GM18508 (cell line): ENCODE measurements at regions not wholly inside any gene's neighbourhood (a gene's known extent, or its start where the extent isn't known, plus 50 kb on each side); places are given as distances from the start of the nearest gene placed in this dataset.

Source experiments
- ATAC-seq: cut with Tn5 transposase; IDR thresholded peaks from one replicate; pipeline ENCODE4 v1.9.1; 2021; ENCODE audit warnings: moderate number of reproducible peaks; ENCODE audit not compliant: insufficient read depth, unreplicated experiment

DNA sequence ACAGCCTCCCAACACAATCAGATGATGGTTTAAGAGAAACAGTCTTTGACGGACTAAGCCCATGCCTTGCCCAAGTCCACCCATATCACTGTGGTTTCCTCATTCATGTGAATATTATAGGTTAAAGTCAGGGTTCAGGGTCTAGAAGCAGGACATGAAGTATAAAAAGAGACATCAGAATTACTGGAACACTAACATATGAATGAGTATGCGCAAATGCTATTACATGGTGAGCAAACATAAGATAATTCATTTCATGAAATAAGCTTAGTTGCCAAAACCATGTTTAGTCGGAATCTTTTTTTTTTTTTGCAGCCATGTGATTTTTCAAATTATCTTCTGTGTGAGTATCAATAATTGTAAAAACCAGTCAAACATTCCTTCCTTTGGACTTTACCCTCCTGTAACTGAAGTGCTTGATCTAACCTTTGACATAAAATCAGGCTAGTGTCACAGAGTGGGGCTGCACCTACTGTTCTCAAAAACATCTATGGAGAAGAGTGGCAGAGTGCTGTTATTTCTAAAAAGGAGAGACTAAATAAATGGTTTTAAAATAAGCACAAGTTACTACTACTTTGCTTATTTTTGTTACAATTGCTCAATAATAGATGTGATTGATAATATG, 84.9 kb upstream of the NRIP1 start:
- no peak for ATAC-seq

DNA sequence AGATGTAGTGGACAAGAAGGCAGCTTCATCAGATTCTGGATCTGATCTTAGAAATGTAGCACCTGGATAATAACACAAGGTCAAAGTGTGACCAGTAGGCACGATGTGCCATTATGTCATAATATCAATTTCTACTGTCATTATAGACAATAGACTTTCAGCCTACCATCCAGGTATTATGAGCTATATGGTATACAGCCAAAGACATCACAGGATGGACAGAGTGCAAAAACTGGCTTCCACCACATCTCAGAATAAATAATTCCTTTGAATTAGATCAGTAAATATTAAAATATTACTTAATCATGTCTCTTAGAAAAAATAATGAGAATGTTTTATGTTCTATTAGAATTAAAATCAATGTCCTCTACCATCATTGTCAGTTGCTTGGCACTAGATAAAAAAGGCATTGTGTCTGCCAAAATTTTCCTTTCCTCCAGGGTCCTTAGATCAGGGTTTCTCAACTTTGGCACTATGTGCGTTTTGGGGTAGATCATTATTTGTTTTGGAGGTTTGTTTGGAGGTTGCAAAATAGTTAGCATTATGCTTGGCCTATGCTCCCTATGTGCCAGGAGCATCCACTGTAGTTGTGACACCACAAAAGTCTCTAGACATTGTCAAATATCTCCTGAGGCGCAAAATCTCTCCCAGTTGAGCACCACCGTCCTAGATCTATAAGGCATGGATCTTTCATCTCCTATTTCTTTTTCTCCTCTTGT, 86.7 kb upstream of the NRIP1 start:
- ATAC-seq: no peak

DNA sequence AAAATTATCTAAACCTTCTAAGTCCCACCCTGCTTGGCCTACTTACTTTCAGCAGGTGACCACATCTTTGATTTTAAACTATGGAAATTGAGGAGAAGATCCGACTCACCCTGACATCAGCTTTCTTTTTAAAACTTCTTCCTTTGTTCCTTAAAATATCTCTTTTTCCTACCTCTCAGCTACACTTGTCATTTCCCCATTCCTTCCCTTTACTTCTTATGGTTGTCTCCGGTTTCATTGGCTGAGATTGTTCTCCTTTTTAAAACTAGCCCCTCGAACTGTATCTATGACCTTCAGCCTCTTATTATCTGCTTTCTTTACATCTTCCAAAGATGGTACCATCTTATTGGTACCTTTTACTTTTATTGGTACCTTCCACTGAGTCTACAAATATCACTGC, 87.8 kb upstream of the NRIP1 start:
- ATAC-seq: no peak

GRCh38 chr21:15159382-15160020, 94.7 kb upstream of the NRIP1 start:
- no peak for ATAC-seq

DNA sequence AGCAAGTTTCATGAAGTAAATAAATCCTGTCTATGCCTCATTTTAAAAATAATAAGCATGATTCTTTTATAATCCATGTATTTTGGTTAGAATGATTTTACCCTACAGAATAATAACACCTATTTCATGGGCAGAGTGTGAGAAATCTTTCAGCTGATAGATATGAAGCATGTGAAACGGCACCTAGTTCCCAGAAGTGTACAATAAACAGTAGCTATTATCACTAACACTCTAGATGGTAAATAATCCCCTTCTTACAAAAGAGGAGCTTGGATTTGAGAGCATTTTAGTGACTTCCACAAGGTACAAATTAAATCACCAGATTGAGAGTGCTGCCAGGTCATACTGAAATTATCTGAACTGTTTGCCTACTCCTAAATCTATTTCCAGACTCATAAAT, 95.3 kb upstream of the NRIP1 start:
- no peak for ATAC-seq

- ATAC-seq: no peak
Measured at GRCh38 chr21:15162921-15163320, 98.1 kb upstream of the NRIP1 start.

- ATAC-seq: no peak
Measured at GRCh38 chr21:15164273-15164672, 99.5 kb upstream of the NRIP1 start.

GRCh38 chr21:15164678-15165303, 100.0 kb upstream of the NRIP1 start:
- ATAC-seq: no peak

- ATAC-seq: no peak
Measured at GRCh38 chr21:15170614-15171013, 105.8 kb upstream of the NRIP1 start.

DNA sequence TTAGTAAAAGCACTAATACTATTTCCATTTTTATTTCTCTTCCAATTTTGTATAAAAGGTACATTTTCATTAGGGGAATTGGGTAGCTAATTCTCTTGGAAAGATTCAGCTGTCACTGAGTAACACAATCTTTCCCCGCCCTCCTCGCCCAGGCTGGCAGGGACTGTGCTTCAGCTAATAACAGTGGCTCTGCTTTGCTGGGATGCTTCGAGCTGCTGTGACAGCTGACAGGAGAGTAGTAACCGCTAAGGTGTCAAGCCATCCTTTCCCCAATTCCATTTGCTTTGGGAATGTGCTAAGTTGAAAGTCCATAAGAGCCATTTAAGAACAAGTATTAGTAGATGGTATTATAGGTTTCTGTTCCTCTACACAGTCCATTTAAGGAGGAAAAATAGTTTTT, 106.7 kb upstream of the NRIP1 start:
- no peak for ATAC-seq

GRCh38 chr21:15172963-15173362, 108.2 kb upstream of the NRIP1 start:
- no peak for ATAC-seq

DNA sequence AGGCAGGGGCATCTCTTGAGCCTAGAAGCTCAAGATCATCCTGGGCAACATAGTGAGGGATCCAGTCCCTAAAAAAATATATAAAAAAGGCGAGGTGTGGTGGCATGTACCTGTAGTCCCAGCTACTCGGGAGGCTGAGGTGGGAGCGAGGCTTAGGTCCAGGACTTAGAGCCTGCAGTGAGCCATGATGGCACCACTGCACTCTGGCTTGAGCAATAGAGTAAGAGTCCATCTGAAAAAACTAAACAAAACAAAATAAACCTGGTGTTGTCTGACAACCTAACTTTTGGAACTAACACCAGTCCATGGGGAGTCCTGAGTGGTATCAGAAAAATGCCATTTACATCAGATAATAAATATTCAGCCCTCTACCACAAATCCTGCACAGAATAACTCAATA, 110.1 kb upstream of the NRIP1 start:
- no peak for ATAC-seq

- ATAC-seq: no peak
Measured at GRCh38 chr21:15182731-15183130, 117.9 kb upstream of the NRIP1 start.

DNA sequence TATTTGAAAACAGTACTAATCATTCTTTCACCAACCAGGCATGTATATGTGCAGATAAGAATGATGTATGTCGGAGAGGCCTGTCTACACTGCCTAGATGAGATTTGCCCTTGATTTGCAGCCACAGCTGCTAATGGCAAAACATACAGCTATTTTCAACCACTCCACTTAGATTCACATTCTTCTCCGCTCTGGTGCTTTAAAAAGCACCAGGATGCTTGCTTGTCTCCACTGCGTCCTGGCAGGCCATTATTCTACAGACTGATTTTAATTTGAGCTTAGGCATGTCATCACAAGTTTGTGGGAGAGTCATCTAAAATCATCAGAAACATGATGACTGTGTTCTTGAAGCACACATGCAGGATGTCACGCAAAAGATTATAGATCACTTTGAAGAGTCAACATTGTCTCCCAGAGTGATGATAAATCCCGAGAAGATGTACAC, 119.0 kb upstream of the NRIP1 start:
- ATAC-seq: no peak

DNA sequence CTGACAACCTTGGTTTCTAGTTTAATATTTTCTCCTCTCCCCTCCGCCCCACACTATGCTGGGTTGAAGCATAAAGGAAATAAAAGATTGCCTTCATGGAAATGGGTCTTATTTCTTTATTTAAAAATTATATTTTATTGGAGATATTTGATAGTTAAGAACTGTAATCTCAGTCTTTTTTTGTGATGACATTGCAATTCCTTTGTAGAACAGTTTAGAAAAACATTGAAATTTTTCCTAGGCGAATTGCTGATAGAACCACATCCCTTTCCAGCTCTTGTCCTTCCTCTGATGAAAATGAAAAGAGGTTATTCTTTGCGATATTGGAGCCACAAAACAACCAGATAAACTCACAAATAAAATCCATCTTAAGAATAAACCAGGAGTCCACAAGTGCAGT, 125.6 kb upstream of the NRIP1 start:
- no peak for ATAC-seq

- ATAC-seq: no peak
Measured at GRCh38 chr21:15190837-15191236, 126.0 kb upstream of the NRIP1 start.

GRCh38 chr21:15191342-15191741, 126.5 kb upstream of the NRIP1 start:
- no peak for ATAC-seq

DNA sequence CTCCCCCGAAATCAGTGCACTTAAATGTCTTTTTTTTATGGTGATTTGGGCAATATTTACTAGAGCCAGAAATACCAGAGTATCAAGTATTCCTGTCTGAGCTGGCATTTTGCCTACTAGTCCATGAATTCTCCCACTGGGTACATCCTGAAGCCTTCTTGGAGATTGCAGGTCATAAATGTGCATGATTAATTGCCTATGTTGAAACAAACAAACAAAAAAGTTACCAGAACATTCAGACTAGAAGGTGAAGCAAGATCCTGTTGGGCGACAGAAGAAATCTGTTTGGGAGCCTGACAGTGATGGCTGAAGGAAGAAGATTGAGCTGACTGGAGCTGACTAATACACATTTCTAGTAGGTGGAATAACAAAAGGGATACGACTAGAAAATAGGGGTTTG, 127.4 kb upstream of the NRIP1 start:
- no peak for ATAC-seq

DNA sequence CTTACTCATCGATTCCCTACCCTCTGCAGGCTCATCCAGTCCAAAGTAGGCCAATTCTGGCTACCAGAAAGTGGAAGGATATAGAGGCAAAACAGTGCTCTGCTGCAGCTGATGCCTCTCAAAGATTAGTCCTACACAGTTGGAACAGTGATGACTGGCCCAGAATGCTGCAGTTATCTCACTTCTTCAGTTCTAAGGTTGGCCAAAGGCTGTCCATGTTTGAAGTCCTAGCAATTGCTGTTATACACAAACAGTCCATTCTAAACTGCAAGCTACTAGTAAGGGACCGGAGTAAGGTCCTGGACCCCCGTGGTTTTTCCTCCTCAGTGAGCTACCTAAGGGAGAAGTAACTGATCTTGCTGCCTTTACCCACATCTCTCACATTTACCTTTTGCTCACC, 129.1 kb upstream of the NRIP1 start:
- no peak for ATAC-seq

- no peak for ATAC-seq
Measured at GRCh38 chr21:15195104-15195503, 130.3 kb upstream of the NRIP1 start.

DNA sequence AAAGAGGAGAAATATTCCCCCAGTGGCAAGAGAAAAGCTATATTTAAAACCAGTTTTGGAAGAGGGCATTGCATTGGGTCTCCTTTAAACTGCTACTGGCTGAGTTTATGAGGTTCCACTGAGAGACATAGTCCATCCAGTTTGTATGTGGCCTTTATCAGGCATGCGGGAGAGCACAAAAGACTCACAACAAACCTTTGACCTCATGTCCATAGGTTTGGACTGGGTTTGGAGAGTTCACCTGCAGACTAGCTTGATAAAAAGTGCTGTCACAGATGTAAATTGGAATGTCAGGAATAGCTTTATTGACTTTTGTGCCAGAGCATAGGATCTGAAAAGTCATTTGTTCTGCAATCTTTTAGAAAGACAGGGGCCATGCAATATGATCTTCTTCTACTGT, 131.0 kb upstream of the NRIP1 start:
- ATAC-seq: no peak
